ENCODE measurements at regions not wholly inside any gene's neighbourhood (a gene's known extent, or its start where the extent isn't known, plus 50 kb on each side); places are given as distances from the start of the nearest gene placed in this dataset.

GRCh38 chr6:104638841-104639290 lies 220.9 kb downstream of the HACE1 start:
- TF ChIP-seq ZBTB33 (IDR thresholded peaks at IDR 0.05), result no peak
- TF ChIP-seq CEBPB (IDR thresholded peaks at IDR 0.05; ENCODE audit: borderline replicate concordance in 1 of 2, low read depth in 2 of 2, low read length in 2 of 2), result no peak
- no peak for TF ChIP-seq POLR2A (IDR thresholded peaks at IDR 0.05; ENCODE audit: low read depth, low read length)
- no peak for TF ChIP-seq CTCF (IDR thresholded peaks at IDR 0.05 in 2 of 3, conservative IDR thresholded peaks at IDR 0.05 in 1 of 3; ENCODE audit: control insufficient read depth in 2 of 3, extremely low read depth in 1 of 3, insufficient read depth in 1 of 3, low read depth in 3 of 3, low read length in 3 of 3)
